ENCODE measurements at regions not wholly inside any gene's neighbourhood (a gene's known extent, or its start where the extent isn't known, plus 50 kb on each side); places are given as distances from the start of the nearest gene placed in this dataset.

DNA sequence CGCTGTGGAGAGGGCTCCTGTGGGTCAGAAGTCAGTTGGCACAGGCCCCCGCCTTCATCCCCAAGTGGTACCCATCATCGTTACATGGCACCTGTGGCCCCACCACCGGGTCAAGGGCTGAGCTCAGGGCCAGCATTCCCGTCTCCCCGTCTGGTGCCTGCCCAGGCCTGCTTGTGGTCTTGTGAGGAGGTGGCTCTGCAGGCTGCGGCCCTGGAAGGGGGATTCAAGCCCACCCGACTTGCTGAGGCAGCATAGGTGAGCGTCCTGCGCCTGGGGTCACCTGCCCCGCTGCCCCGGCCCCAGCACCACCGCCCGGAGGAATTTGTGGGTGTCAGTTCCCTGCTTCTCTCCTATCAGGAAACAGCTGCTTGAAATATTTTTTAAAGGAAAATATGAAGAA lies 53.0 kb upstream of the EN2 start:
- no peak for TF ChIP-seq GLIS3 (CRISPR knock-in tag; IDR thresholded peaks at IDR 0.05)
- TF ChIP-seq TOX (CRISPR knock-in tag; IDR thresholded peaks at IDR 0.05; ENCODE audit: borderline replicate concordance) = no peak
- TF ChIP-seq, protein P1, sequence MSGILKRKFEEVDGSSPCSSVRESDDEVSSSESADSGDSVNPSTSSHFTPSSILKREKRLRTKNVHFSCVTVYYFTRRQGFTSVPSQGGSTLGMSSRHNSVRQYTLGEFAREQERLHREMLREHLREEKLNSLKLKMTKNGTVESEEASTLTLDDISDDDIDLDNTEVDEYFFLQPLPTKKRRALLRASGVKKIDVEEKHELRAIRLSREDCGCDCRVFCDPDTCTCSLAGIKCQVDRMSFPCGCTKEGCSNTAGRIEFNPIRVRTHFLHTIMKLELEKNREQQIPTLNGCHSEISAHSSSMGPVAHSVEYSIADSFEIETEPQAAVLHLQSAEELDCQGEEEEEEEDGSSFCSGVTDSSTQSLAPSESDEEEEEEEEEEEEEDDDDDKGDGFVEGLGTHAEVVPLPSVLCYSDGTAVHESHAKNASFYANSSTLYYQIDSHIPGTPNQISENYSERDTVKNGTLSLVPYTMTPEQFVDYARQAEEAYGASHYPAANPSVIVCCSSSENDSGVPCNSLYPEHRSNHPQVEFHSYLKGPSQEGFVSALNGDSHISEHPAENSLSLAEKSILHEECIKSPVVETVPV (CRISPR knock-in tag; IDR thresholded peaks at IDR 0.05) = no peak
- TF ChIP-seq, protein P2, sequence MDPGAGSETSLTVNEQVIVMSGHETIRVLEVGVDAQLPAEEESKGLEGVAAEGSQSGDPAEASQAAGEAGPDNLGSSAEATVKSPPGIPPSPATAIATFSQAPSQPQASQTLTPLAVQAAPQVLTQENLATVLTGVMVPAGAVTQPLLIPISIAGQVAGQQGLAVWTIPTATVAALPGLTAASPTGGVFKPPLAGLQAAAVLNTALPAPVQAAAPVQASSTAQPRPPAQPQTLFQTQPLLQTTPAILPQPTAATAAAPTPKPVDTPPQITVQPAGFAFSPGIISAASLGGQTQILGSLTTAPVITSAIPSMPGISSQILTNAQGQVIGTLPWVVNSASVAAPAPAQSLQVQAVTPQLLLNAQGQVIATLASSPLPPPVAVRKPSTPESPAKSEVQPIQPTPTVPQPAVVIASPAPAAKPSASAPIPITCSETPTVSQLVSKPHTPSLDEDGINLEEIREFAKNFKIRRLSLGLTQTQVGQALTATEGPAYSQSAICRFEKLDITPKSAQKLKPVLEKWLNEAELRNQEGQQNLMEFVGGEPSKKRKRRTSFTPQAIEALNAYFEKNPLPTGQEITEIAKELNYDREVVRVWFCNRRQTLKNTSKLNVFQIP (CRISPR knock-in tag; IDR thresholded peaks at IDR 0.05; ENCODE audit: borderline replicate concordance, low read depth) = no peak
- no peak for TF ChIP-seq ARNTL (CRISPR knock-in tag; IDR thresholded peaks at IDR 0.05; ENCODE audit: borderline replicate concordance, low read depth)
- TF ChIP-seq PPARA (CRISPR knock-in tag; IDR thresholded peaks at IDR 0.05; ENCODE audit: borderline replicate concordance) = no peak
- no peak for TF ChIP-seq ZFP30 (CRISPR knock-in tag; IDR thresholded peaks at IDR 0.05)
- TF ChIP-seq BACH2 (CRISPR knock-in tag; IDR thresholded peaks at IDR 0.05; ENCODE audit: borderline replicate concordance) = no peak
- TF ChIP-seq CSDC2 (CRISPR knock-in tag; IDR thresholded peaks at IDR 0.05) = no peak
- TF ChIP-seq, protein P3, sequence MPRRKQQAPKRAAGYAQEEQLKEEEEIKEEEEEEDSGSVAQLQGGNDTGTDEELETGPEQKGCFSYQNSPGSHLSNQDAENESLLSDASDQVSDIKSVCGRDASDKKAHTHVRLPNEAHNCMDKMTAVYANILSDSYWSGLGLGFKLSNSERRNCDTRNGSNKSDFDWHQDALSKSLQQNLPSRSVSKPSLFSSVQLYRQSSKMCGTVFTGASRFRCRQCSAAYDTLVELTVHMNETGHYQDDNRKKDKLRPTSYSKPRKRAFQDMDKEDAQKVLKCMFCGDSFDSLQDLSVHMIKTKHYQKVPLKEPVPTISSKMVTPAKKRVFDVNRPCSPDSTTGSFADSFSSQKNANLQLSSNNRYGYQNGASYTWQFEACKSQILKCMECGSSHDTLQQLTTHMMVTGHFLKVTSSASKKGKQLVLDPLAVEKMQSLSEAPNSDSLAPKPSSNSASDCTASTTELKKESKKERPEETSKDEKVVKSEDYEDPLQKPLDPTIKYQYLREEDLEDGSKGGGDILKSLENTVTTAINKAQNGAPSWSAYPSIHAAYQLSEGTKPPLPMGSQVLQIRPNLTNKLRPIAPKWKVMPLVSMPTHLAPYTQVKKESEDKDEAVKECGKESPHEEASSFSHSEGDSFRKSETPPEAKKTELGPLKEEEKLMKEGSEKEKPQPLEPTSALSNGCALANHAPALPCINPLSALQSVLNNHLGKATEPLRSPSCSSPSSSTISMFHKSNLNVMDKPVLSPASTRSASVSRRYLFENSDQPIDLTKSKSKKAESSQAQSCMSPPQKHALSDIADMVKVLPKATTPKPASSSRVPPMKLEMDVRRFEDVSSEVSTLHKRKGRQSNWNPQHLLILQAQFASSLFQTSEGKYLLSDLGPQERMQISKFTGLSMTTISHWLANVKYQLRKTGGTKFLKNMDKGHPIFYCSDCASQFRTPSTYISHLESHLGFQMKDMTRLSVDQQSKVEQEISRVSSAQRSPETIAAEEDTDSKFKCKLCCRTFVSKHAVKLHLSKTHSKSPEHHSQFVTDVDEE (CRISPR knock-in tag; IDR thresholded peaks at IDR 0.05) = no peak
- no peak for TF ChIP-seq TCF4 (CRISPR knock-in tag; IDR thresholded peaks at IDR 0.05; ENCODE audit: borderline replicate concordance)
- TF ChIP-seq ZNF8 (CRISPR knock-in tag; IDR thresholded peaks at IDR 0.05) = no peak
- no peak for TF ChIP-seq OSR1 (CRISPR knock-in tag; IDR thresholded peaks at IDR 0.05)
- TF ChIP-seq ZC3H10 (CRISPR knock-in tag; IDR thresholded peaks at IDR 0.05) = no peak
- TF ChIP-seq, protein P4, sequence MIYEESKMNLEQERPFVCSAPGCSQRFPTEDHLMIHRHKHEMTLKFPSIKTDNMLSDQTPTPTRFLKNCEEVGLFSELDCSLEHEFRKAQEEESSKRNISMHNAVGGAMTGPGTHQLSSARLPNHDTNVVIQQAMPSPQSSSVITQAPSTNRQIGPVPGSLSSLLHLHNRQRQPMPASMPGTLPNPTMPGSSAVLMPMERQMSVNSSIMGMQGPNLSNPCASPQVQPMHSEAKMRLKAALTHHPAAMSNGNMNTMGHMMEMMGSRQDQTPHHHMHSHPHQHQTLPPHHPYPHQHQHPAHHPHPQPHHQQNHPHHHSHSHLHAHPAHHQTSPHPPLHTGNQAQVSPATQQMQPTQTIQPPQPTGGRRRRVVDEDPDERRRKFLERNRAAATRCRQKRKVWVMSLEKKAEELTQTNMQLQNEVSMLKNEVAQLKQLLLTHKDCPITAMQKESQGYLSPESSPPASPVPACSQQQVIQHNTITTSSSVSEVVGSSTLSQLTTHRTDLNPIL (CRISPR knock-in tag; IDR thresholded peaks at IDR 0.05; ENCODE audit: low read depth) = no peak
- no peak for TF ChIP-seq ZNF70 (CRISPR knock-in tag; IDR thresholded peaks at IDR 0.05)
- no peak for TF ChIP-seq ESRRG (CRISPR knock-in tag; IDR thresholded peaks at IDR 0.05)
- TF ChIP-seq ZNF565 (CRISPR knock-in tag; conservative IDR thresholded peaks at IDR 0.05; ENCODE audit: low read depth) = no peak
- TF ChIP-seq RARB (CRISPR knock-in tag; IDR thresholded peaks at IDR 0.05) = no peak
- no peak for TF ChIP-seq ZFP3 (CRISPR knock-in tag; IDR thresholded peaks at IDR 0.05)
- no peak for ATAC-seq

DNA sequence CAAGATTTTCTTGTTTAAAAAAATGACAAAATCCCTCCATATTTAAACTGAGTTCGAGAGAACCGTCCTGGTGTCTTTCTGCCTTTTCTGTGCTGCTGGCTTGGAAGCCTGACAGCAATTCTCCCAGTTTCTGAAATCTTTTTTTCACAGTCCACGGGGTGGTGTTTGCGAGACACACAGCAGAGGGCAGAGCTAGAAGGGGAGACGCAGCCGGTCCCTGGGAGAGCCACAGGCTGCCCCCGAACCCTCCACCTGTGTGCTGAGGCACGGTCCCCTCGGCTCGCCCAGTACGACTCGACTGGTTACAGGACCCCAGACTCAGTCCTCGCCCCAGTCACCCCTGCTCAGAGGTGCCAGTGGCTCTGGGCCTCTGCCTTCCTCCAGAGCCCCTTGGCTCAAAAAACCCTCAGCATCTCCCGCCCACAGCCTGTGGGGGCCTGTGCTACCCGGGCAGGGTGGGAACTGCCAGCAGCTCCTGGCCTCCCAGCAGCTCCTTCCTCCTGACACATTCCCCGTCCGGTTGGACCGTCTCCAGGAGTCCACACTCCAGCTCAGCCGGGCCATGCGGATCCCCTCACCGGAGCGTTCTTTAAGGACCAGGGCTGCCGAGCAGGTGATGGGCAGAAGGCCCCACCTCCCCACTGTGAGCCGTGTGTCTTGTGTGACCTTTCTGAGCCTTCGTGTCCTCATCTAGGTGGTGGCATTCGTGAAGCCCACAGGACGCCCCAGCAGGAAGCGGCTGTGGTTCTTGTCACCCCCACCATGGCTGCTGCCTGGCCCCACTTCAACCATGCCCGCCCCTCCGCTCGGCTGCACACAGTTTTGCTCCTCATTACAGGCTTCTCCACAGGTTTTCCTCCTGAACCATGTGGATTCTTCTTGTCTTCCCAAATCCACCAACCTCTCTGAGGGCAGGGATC lies 52.3 kb upstream of the EN2 start:
- peak; percentile 69 for ATAC-seq
- no peak for TF ChIP-seq ISL1 (CRISPR knock-in tag; IDR thresholded peaks at IDR 0.05)

DNA sequence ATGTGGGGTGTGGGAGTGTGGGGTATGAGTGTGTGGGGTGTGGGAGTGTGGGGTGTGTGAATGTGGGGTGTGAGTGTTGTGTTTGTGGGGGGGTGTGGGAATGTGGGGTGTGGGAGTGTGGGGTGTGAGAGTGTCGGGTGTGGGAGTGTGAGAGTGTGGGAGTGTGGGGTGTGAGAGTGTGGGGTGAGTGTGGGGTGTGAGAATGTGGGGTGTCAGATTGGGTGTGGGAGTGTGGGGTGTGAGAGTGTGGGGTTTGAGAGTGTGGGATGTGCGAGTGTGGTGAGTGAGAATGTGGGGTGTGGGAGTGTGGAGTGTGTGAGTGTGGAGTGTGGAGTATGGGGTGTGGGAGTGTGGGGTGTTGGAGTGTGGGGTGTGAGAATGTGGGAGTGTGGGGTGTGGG lies 50.1 kb upstream of the EN2 start:
- TF ChIP-seq TCF4 (CRISPR knock-in tag; IDR thresholded peaks at IDR 0.05; ENCODE audit: borderline replicate concordance) = no peak
- TF ChIP-seq, protein P1 (CRISPR knock-in tag; IDR thresholded peaks at IDR 0.05) = no peak
- ATAC-seq = no peak
